ENCODE measurements at regions not wholly inside any gene's neighbourhood (a gene's known extent, or its start where the extent isn't known, plus 50 kb on each side); places are given as distances from the start of the nearest gene placed in this dataset.

DNA sequence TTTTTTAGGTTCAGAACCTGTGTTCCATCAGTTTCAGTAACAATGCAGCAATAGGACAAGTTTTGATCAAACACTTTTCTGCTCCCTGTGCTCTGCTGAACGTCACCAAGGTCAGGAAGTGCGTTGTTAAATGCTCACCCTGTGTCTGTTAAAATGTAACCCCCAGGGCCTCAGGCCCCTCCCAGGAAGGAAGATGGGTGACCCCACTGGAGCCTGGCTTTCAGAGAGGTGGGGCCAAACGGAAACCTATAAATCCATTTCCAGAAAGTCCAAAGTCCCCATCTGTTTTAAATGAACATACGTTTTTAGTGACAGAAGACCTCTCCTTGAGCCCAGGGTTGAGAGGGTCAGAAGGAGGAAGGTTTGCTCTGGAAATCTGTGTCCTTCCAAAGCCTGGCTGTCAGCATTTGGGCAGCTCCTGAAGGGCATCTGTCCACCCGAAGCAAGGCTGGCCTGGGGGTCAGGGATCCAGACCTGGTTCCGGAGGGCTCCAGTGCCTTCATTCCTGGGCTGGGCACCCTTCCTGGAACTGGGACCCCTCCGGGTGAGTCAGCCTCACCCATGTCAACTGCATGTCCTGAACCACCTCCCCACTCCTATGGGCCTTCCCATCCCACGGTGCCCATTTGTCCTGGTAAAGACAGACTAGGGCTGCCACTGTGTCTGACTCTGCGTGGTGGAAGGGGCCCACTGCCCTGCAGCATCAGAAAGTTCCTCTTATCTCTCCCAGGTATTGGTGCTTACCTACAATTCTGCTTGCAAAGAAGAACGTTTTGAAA lies 117.4 kb upstream of the COPS8 start (continued):
- TF ChIP-seq, protein P1, sequence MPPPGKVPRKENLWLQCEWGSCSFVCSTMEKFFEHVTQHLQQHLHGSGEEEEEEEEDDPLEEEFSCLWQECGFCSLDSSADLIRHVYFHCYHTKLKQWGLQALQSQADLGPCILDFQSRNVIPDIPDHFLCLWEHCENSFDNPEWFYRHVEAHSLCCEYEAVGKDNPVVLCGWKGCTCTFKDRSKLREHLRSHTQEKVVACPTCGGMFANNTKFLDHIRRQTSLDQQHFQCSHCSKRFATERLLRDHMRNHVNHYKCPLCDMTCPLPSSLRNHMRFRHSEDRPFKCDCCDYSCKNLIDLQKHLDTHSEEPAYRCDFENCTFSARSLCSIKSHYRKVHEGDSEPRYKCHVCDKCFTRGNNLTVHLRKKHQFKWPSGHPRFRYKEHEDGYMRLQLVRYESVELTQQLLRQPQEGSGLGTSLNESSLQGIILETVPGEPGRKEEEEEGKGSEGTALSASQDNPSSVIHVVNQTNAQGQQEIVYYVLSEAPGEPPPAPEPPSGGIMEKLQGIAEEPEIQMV (CRISPR knock-in tag; IDR thresholded peaks at IDR 0.05; ENCODE audit: low read depth) = no peak
- TF ChIP-seq ZGPAT (CRISPR knock-in tag; IDR thresholded peaks at IDR 0.05) = 0 out of 2 replicates have a peak, but pooled peaks have one; percentile 28
- peak; percentile 49; the same call in 1 of the 2 replicates for TF ChIP-seq ZNF292 (CRISPR knock-in tag; IDR thresholded peaks at IDR 0.05; ENCODE audit: borderline replicate concordance, low read depth)
- 0 out of 2 replicates have a peak, but pooled peaks have one; percentile 76 for TF ChIP-seq THAP7 (CRISPR knock-in tag; IDR thresholded peaks at IDR 0.05)
- TF ChIP-seq, protein P2, sequence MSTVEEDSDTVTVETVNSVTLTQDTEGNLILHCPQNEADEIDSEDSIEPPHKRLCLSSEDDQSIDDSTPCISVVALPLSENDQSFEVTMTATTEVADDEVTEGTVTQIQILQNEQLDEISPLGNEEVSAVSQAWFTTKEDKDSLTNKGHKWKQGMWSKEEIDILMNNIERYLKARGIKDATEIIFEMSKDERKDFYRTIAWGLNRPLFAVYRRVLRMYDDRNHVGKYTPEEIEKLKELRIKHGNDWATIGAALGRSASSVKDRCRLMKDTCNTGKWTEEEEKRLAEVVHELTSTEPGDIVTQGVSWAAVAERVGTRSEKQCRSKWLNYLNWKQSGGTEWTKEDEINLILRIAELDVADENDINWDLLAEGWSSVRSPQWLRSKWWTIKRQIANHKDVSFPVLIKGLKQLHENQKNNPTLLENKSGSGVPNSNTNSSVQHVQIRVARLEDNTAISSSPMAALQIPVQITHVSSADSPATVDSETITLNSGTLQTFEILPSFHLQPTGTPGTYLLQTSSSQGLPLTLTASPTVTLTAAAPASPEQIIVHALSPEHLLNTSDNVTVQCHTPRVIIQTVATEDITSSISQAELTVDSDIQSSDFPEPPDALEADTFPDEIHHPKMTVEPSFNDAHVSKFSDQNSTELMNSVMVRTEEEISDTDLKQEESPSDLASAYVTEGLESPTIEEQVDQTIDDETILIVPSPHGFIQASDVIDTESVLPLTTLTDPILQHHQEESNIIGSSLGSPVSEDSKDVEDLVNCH (CRISPR knock-in tag; IDR thresholded peaks at IDR 0.05) = no peak
- no peak for TF ChIP-seq ZNF234 (CRISPR knock-in tag; conservative IDR thresholded peaks at IDR 0.05)
- no peak for TF ChIP-seq ZFP37 (CRISPR knock-in tag; IDR thresholded peaks at IDR 0.05; ENCODE audit: borderline replicate concordance)
- TF ChIP-seq ZBTB14 (CRISPR knock-in tag; IDR thresholded peaks at IDR 0.05) = no peak
- no peak for TF ChIP-seq KDM1A (CRISPR knock-in tag; IDR thresholded peaks at IDR 0.05)
- TF ChIP-seq SNAPC4 (CRISPR knock-in tag; IDR thresholded peaks at IDR 0.05) = no peak
- no peak for TF ChIP-seq TRAFD1 (CRISPR knock-in tag; IDR thresholded peaks at IDR 0.05; ENCODE audit: borderline replicate concordance)
- no peak for TF ChIP-seq FOXK1 (CRISPR knock-in tag; IDR thresholded peaks at IDR 0.05; ENCODE audit: borderline replicate concordance, low read depth)
- TF ChIP-seq KLF16 (CRISPR knock-in tag; IDR thresholded peaks at IDR 0.05) = peak in 1 of 2 experiments; percentile 59; a peak in 1 of 4 replicates

All from HepG2 (cell line).